DMS53 (cell line): ENCODE measurements at regions not wholly inside any gene's neighbourhood (a gene's known extent, or its start where the extent isn't known, plus 50 kb on each side); places are given as distances from the start of the nearest gene placed in this dataset.

Experiments used
- DNase-seq: peaks from one replicate; lab custom pipeline; 2025; lab: John Stamatoyannopoulos, UW

DNA sequence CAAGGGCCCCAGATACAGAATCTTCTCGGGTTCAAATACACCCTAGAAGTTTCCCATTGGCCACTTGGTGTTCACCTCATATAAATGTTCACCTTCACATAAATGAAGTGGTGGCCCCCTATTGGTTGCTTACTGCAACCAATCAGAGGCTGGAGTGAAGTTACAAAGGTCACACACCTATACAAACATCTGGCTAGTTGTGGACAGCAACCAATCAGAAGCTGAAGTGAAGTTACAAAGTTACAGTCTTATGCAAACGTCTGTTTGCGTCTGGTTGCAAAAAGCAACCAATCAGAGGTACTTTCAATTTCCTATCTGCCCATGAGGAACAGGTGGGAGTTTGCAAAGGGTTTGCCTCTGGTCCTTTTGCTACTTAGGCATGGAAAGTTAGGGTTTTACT is 206.5 kb upstream of the BMP2 start:
- DNase-seq: no peak

DNA sequence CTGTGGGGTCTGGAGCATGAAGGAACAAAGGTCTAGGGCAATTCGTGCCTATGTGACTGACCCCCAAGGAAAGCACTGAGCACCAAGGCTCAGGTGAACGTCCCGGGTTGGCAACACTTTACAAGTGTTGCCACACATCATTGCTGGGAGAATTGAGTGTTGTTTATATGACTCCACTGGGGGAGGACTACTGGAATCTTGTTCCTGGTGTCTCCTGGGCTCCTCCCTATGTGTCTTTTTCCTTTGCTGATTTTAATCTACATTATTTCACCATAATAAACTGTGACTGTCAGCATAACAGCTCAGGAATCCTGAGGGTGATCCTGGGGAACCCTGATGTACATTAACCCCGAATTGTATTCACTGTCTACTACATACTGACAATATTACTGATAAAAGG is 207.7 kb upstream of the BMP2 start:
- no peak for DNase-seq

DNA sequence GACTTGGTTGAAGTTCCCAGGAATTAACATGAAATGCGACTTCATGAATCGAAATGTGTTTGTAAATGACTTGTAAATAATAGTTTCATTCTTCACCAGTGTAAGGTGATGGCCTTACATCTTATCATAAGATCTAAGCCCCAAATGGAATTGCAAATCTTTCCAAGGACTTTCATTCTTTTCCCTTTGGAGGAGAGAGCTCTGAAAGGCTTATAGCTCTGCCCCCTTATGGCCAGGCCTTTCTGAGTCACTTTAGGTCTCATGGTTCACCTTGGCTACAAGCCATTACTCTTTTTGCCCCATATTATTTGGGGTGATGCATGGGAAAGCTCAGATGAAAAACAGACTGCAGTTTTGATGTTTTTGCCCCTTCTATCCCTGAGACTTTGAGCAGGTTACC is 209.1 kb upstream of the BMP2 start:
- peak; percentile 30 for DNase-seq

GRCh38 chr20:6533761-6534479 is 233.6 kb upstream of the BMP2 start:
- DNase-seq: no peak

GRCh38 chr20:6533351-6533750 is 234.1 kb upstream of the BMP2 start:
- DNase-seq: peak; percentile 27

DNA sequence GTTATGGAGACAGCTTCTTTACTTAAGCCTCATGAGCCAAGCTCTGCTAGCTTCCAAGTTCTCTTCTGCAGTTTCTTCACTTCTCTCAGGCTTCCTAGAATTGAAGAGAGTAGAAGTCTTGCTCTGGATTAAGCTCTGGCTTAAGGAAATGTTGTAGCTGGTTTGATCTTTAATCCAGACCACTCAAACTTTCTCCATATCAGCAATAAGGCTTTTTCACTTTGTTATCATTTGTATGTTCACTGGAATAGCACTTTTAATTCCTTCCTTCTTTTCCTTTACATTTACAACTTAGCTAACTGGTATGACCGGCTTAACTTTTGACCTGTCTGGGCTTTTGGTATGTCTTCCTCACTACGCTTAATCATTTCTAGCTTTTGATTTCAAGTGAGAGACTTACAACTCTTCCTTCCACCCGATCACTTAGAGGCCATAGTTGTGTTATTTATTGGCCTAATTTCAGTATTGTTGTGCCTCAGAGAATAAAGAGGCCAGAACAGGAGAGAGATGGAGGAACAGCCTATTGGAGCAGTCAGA is 236.6 kb upstream of the BMP2 start:
- no peak for DNase-seq

GRCh38 chr20:6530254-6530653 is 237.2 kb upstream of the BMP2 start:
- no peak for DNase-seq

- DNase-seq: peak; percentile 22
These were observed 241.8 kb upstream of the BMP2 start for GRCh38 chr20:6525447-6526303.

- DNase-seq: no peak
These were observed 243.2 kb upstream of the BMP2 start for GRCh38 chr20:6524305-6524704.

- DNase-seq: peak; percentile 35
These were observed 247.9 kb upstream of the BMP2 start for GRCh38 chr20:6519556-6519955.

GRCh38 chr20:6515261-6515660 is 252.2 kb upstream of the BMP2 start:
- no peak for DNase-seq

GRCh38 chr20:6513599-6513998 is 253.9 kb upstream of the BMP2 start:
- no peak for DNase-seq

DNA sequence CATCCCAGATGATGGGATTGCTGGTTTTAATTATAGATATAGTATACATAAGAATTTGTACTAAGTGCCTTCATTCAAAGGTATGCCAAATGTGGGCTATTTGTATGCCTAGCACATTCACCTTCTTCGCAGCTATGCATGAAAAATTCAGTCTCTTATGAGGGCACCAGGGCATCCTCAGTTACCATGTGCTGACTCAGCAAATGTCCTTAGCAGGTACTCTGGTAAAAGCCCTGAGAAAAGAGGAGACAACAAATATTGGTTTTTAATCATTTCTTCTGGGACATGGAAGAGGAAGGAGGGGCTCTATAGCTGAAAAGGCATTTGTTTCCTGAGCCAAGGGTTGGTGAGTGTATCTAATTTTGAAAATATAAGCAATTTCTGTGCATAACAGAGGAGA is 258.1 kb upstream of the BMP2 start:
- no peak for DNase-seq

DNA sequence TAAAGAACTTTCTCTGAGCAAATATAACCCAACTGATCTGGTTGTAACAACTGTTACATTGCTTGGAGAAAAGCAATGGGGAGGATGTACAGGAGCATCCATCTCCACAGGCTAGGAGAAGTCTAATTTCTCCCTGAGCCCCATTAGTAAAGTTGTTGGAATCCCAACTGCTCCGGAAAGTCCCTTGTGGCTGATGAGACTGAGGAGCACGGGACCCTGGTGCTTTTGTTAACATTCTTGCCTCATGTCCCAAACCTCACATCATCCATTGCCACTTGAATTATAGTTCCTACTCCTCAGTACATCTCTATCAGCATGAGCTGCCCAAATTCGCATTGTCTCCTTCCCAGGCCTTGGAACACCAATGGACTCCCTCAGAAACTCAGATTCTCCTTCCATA is 260.6 kb upstream of the BMP2 start:
- DNase-seq: no peak

DNA sequence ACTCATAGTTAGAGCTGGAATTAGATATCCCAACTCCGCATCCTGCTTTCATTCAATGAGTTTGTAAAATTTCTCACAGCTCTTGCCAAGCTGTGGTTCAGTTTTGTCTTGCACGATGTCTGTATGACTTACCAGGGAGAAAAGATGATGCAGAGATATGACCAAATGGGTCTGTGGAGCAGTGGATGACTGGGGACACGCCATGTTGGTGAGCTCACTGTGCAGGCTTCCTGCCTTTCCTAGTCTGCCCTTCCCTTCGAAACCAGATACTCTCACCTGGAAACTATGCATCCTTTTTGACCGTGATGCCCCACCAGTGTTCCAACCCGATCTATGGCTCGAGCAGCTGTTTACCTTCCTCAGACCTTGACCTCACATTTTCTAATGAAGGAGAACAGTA is 262.7 kb upstream of the BMP2 start:
- DNase-seq: no peak

GRCh38 chr20:6504179-6504578 is 263.3 kb upstream of the BMP2 start:
- DNase-seq: no peak

- no peak for DNase-seq
These were observed 264.5 kb upstream of the BMP2 start for GRCh38 chr20:6502999-6503398.

- DNase-seq: no peak
These were observed 265.3 kb upstream of the BMP2 start for GRCh38 chr20:6502219-6502618.

DNA sequence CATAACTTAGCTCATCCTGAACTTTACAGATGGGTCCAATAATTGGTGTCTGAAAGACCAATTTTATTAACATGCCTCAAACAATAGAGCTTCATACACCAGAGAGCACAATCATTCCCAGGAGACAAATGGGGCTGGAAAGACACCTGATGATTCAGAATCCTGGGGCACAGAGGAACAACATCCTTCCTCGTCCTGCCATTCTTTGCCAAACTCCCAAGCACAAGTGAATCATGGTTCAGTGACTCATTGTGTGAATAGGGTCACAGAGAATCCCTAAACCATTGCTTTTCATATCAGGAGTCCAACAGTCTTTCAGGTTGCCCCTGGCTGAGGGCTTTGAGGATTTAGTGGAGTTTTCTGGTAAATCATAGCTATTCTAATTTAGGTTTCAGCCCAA is 266.4 kb upstream of the BMP2 start:
- peak; percentile 47 for DNase-seq

DNA sequence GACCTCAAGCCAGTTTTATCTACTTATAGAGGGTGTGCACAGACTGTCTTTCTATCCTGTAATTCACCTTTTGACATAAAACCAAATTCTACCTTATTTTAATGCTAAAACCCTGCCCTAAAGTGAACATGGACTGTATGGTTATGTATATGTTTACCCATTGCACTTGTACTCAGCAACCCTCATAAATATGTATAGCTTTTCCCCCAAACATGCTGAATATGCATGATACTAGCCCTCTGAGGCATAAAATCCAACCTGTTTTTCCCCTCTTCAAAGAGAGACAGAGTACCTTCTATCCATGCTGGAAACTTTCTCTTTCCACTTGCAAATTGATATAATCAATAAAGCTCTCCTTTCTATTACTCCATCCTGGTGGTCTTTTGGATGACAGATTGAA is 267.9 kb upstream of the BMP2 start:
- DNase-seq: no peak

DNA sequence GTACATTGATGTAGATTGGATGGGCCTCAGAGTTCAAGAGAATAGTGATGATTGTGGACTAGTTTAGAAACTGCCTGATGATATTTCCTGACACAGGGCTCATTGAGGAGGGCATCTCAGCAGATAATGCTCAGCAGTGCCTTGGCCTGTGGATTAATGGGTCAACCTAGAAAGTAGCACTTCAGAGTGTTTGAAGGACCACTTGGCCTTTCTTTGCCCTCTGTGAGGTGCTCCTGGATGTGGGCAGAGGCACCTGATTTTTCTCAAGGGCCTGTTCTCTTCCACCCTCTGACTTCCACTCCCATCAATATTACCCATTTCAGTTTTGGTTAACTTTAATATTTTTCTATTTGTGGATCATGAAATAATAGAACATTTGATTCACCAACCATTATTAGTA is 270.6 kb upstream of the BMP2 start:
- DNase-seq: peak; percentile 4

GRCh38 chr20:6495907-6496306 is 271.6 kb upstream of the BMP2 start:
- no peak for DNase-seq
